ENCODE measurements at regions not wholly inside any gene's neighbourhood (a gene's known extent, or its start where the extent isn't known, plus 50 kb on each side); places are given as distances from the start of the nearest gene placed in this dataset.

- TF ChIP-seq, protein P1, sequence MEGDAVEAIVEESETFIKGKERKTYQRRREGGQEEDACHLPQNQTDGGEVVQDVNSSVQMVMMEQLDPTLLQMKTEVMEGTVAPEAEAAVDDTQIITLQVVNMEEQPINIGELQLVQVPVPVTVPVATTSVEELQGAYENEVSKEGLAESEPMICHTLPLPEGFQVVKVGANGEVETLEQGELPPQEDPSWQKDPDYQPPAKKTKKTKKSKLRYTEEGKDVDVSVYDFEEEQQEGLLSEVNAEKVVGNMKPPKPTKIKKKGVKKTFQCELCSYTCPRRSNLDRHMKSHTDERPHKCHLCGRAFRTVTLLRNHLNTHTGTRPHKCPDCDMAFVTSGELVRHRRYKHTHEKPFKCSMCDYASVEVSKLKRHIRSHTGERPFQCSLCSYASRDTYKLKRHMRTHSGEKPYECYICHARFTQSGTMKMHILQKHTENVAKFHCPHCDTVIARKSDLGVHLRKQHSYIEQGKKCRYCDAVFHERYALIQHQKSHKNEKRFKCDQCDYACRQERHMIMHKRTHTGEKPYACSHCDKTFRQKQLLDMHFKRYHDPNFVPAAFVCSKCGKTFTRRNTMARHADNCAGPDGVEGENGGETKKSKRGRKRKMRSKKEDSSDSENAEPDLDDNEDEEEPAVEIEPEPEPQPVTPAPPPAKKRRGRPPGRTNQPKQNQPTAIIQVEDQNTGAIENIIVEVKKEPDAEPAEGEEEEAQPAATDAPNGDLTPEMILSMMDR (conservative IDR thresholded peaks at IDR 0.05): no peak
- no peak for TF ChIP-seq ZFX (IDR thresholded peaks at IDR 0.05)
These were observed 396.3 kb upstream of the FZD8 start for GRCh38 chr10:36038316-36038955.

All from C4-2B (cell line).